Activated naive CD8-positive, alpha-beta T cell treated with anti-CD3 and anti-CD28 coated beads, Interleukin-2, amount 50 U/mL, for 24 hours (primary cell): ENCODE measurements at regions not wholly inside any gene's neighbourhood (a gene's known extent, or its start where the extent isn't known, plus 50 kb on each side); places are given as distances from the start of the nearest gene placed in this dataset.
"Not testable (repeated sequence)": the region's sequence is repeated elsewhere in the genome, so short reads cannot be mapped to it uniquely, and the experiment has no call there.

ENCODE experiments used
- ATAC-seq: fragments of 150-1000 bp; cut with Tn5 transposase; one replicate; pipeline ENCODE4 v1.10.0; 2021
- DNase-seq: peaks from one replicate; pipeline ENCODE4 v3.0.0; 2021
- H3K27ac Mint-ChIP-seq: one replicate; pipeline ENCODE4 v1.8.0; 2021; ENCODE audit warnings: mild to moderate bottlenecking, mixed read lengths
- H3K27me3 Mint-ChIP-seq: one replicate; pipeline ENCODE4 v1.8.0; 2021; ENCODE audit warnings: mixed read lengths
- H3K36me3 Mint-ChIP-seq: one replicate; pipeline ENCODE4 v1.8.0; 2021; ENCODE audit warnings: low read depth, mixed read lengths
- H3K4me1 Mint-ChIP-seq: one replicate; pipeline ENCODE4 v1.8.0; 2021; ENCODE audit warnings: mixed read lengths
- H3K4me3 Mint-ChIP-seq: one replicate; pipeline ENCODE4 v1.8.0; 2021; ENCODE audit warnings: mild to moderate bottlenecking, moderate library complexity, mixed read lengths
- H3K9me3 Mint-ChIP-seq: one replicate; pipeline ENCODE4 v1.8.0; 2021; ENCODE audit warnings: mixed read lengths

- H3K36me3 Mint-ChIP-seq, result no peaks in the 10 kb centered on the region
- H3K4me1 Mint-ChIP-seq, result no peaks in the 10 kb centered on the region
- H3K27me3 Mint-ChIP-seq, result no peaks in the 10 kb centered on the region
- peaks cover 13% of the 10 kb centered on the region for H3K9me3 Mint-ChIP-seq
- H3K27ac Mint-ChIP-seq, result no peak overlapping the region
- no peak overlapping the region for H3K4me3 Mint-ChIP-seq
- ATAC-seq, result no peak
- no peak for DNase-seq
Observed at GRCh38 chr4:32672359-32672758, 1952.2 kb downstream of the PCDH7 start.

DNA sequence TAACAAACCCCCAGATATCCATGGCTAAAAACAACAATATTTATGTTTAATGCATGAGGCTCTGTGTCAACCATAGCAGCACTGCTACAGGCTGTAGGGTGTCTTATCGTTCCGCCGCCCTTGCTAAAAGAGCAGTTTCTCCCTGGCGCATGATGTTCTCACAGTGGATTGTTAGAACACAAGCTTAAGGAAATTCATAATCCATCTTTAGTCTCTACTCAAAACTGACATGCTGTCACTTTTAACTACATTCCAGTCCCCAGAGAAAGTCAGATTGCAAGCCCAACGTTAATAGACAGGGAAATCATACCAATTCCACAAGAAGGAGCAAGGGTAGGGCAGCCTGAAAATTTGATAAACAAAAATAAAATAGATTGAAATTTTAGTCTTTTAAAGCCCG lies 1960.8 kb downstream of the PCDH7 start:
- Mint-ChIP-seq H3K4me1 (no peaks in the 10 kb centered on the region), H3K4me3 (no peak overlapping the region), H3K27me3 (no peaks in the 10 kb centered on the region), H3K36me3 (no peaks in the 10 kb centered on the region), H3K9me3 (peaks cover 49% of the 10 kb centered on the region), H3K27ac (no peak overlapping the region)
- DNase-seq, result no peak
- ATAC-seq, result no peak

GRCh38 chr4:32684160-32684559 lies 1964.0 kb downstream of the PCDH7 start:
- H3K4me3 Mint-ChIP-seq, result no peak overlapping the region
- ATAC-seq, result no peak
- no peak for DNase-seq
- H3K9me3 Mint-ChIP-seq, result peaks cover 38% of the 10 kb centered on the region
- no peaks in the 10 kb centered on the region for H3K36me3 Mint-ChIP-seq
- H3K4me1 Mint-ChIP-seq, result no peaks in the 10 kb centered on the region
- H3K27ac Mint-ChIP-seq, result no peak overlapping the region
- no peaks in the 10 kb centered on the region for H3K27me3 Mint-ChIP-seq

- H3K4me3 Mint-ChIP-seq, result no peak overlapping the region
- no peak for ATAC-seq
- H3K27me3 Mint-ChIP-seq, result no peaks in the 10 kb centered on the region
- no peaks in the 10 kb centered on the region for H3K4me1 Mint-ChIP-seq
- H3K27ac Mint-ChIP-seq, result no peak overlapping the region
- peaks cover 23% of the 10 kb centered on the region for H3K9me3 Mint-ChIP-seq
- DNase-seq, result no peak
- no peaks in the 10 kb centered on the region for H3K36me3 Mint-ChIP-seq
Observed at GRCh38 chr4:32686123-32686522, 1966.0 kb downstream of the PCDH7 start.

- DNase-seq (no peak), ATAC-seq (no peak)
- Mint-ChIP-seq H3K36me3 (no peaks in the 10 kb centered on the region), H3K27me3 (no peaks in the 10 kb centered on the region), H3K9me3 (peaks cover 24% of the 10 kb centered on the region), H3K27ac (no peak overlapping the region), H3K4me3 (no peak overlapping the region), H3K4me1 (no peaks in the 10 kb centered on the region)
Observed at GRCh38 chr4:32689518-32689917, 1969.3 kb downstream of the PCDH7 start.

- H3K36me3 Mint-ChIP-seq, result no peaks in the 10 kb centered on the region
- H3K4me1 Mint-ChIP-seq, result no peaks in the 10 kb centered on the region
Observed at GRCh38 chr4:32697281-32697814, 1977.2 kb downstream of the PCDH7 start.

GRCh38 chr4:32700838-32701237 lies 1980.7 kb downstream of the PCDH7 start:
- no peak overlapping the region for H3K4me3 Mint-ChIP-seq

More at GRCh38 chr4:32697281-32697814, 1977.2 kb downstream of the PCDH7 start:
- H3K27ac Mint-ChIP-seq, result no peak overlapping the region
- H3K27me3 Mint-ChIP-seq, result no peaks in the 10 kb centered on the region
- DNase-seq (no peak), ATAC-seq (no peak)
- H3K4me3 Mint-ChIP-seq, result no peak overlapping the region
- H3K9me3 Mint-ChIP-seq, result peaks cover 16% of the 10 kb centered on the region

GRCh38 chr4:32706893-32707292 lies 1986.7 kb downstream of the PCDH7 start:
- no peak for DNase-seq
- Mint-ChIP-seq H3K36me3 (no peaks in the 10 kb centered on the region), H3K4me1 (no peaks in the 10 kb centered on the region), H3K9me3 (peaks cover 15% of the 10 kb centered on the region), H3K4me3 (no peak overlapping the region), H3K27me3 (no peaks in the 10 kb centered on the region), H3K27ac (no peak overlapping the region)
- ATAC-seq, result no peak

More at GRCh38 chr4:32700838-32701237, 1980.7 kb downstream of the PCDH7 start:
- H3K27ac Mint-ChIP-seq, result no peak overlapping the region
- H3K27me3 Mint-ChIP-seq, result no peaks in the 10 kb centered on the region
- no peaks in the 10 kb centered on the region for H3K36me3 Mint-ChIP-seq
- DNase-seq (no peak), ATAC-seq (no peak)
- H3K4me1 Mint-ChIP-seq, result no peaks in the 10 kb centered on the region
- H3K9me3 Mint-ChIP-seq, result peaks cover 5% of the 10 kb centered on the region

DNA sequence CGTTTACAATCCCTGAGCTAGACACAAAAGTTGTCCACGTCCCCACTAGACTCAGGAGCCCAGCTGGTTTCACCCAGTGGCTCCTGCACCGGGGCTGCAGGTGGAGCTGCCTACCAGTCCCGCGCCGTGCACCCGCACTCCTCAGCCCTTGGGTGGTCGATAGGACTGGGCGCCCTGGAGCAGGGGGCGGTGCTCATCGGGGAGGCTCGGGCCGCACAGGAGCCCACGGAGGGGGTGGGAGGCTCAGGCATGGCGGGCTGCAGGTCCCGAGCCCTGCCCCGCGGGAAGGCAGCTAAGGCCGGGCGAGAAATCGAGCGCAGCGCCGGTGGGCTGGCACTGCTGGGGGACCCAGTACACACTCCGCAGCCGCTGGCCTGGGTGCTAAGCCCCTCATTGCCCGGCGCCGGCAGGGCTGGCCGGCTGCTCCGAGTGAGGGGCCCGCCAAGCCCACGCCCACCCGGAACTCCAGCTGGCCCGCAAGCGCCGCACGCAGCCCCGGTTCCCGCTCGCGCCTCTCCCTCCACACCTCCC lies 1996.0 kb downstream of the PCDH7 start:
- not testable (repeated sequence) for H3K9me3 Mint-ChIP-seq, H3K4me1 Mint-ChIP-seq, H3K36me3 Mint-ChIP-seq, H3K27me3 Mint-ChIP-seq, DNase-seq, H3K27ac Mint-ChIP-seq, ATAC-seq, H3K4me3 Mint-ChIP-seq

DNA sequence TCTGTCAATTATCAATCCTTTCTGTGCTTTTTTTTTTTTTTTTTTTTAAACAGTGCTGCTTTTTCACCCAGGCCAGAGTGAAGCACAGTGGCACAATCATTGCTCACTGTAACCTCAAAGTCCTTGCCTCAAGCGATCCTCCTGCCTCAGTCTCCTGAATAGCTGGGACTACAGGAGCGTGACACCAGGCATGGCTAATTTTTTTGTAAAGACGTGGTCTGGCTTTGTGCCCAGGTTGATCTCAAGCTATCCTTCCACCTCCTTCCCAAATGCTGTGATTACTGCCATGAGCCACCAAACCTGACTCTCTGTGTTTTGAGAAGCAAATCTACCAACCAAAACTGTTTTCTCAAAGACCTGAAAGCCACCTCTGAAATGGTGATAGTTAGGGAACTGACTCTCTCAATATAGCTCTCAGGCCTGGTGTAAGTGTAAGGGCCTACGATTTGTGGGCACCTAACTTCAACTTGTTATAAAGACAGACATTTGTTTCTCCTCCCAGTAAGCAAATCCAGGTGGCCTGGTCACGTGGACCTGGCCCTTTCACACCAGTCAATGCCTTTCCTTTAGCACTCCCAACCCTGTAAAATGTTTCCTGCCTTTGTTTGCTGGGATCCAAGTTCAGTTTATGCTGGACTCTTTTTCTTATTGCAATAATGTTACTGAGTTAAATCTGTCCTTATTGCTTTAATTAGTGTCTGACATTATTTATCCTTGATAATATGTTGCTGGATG lies 2015.9 kb downstream of the PCDH7 start:
- ATAC-seq (no peak), DNase-seq (no peak)
- Mint-ChIP-seq H3K27ac (no peak overlapping the region), H3K27me3 (no peaks in the 10 kb centered on the region), H3K36me3 (no peaks in the 10 kb centered on the region), H3K4me3 (no peak overlapping the region), H3K9me3 (peaks cover 7% of the 10 kb centered on the region), H3K4me1 (no peaks in the 10 kb centered on the region)

DNA sequence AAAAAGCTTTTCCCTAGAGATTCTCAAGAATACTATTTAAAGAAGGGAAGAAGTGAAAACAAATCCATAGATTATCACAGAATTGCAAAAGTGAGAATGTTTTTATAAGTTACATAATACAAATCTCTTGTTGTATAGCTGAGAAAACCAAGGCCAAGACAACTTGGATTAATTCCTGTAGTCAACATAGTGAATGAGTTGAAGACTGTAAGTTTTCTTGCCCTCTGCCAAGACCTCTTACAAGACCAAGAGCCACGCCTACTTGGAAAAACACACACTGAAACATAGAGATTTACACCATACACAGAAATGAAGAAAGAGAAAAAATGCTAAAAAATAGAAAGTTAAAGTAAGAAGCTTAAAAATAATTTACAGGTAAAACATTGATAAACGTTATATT lies 2024.0 kb downstream of the PCDH7 start:
- no peak overlapping the region for H3K4me3 Mint-ChIP-seq
- peaks cover 14% of the 10 kb centered on the region for H3K9me3 Mint-ChIP-seq
- no peaks in the 10 kb centered on the region for H3K36me3 Mint-ChIP-seq
- ATAC-seq, result no peak
- no peaks in the 10 kb centered on the region for H3K27me3 Mint-ChIP-seq
- H3K4me1 Mint-ChIP-seq, result no peaks in the 10 kb centered on the region
- DNase-seq, result no peak
- H3K27ac Mint-ChIP-seq, result no peak overlapping the region

DNA sequence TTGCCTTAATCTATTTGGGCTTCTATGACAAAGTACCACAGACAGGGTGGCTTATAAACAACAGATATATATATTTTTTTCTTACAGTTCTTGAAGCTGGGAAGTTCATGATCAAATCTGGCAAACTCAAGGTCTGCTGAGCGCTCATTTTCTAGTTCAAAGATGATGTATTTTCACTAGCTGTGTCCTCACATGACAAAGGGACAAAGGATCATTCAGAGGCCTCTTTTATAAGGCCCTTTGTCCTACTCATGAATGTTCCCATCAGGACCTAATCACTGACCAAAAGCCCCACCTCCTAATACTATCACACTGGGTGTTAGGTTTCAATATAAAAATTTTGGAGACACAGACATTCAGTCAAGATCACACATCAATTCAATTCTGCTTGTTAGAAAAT lies 2025.2 kb downstream of the PCDH7 start:
- H3K4me3 Mint-ChIP-seq, result no peak overlapping the region
- H3K36me3 Mint-ChIP-seq, result no peaks in the 10 kb centered on the region
- no peaks in the 10 kb centered on the region for H3K27me3 Mint-ChIP-seq
- peaks cover 14% of the 10 kb centered on the region for H3K9me3 Mint-ChIP-seq
- H3K27ac Mint-ChIP-seq, result no peak overlapping the region
- no peaks in the 10 kb centered on the region for H3K4me1 Mint-ChIP-seq
- DNase-seq (no peak), ATAC-seq (no peak)

DNA sequence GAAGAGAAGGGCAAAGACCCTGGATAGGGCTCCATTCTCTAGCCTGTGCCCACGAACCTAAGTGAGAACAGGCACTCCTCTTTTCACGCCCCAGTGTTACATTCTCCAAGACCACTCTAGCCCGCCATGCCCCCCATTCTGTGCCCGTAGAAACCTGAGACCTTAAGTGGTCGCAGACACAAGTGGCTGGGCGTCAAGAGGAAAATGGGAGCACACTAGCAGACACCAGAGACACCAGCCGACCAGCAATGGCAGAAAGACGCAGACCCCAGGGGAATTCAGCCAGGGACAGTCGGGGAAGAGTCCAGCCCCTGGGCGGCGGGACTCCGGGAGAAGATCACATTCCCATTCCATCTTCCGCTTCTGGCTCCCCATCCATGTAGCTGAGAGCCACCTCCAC lies 2027.9 kb downstream of the PCDH7 start:
- Mint-ChIP-seq H3K27ac (no peak overlapping the region), H3K4me3 (no peak overlapping the region), H3K36me3 (no peaks in the 10 kb centered on the region), H3K4me1 (no peaks in the 10 kb centered on the region), H3K9me3 (peaks cover 11% of the 10 kb centered on the region), H3K27me3 (no peaks in the 10 kb centered on the region)
- DNase-seq (no peak), ATAC-seq (no peak)

- H3K27me3 Mint-ChIP-seq, result no peaks in the 10 kb centered on the region
- H3K36me3 Mint-ChIP-seq, result no peaks in the 10 kb centered on the region
- DNase-seq (no peak), ATAC-seq (no peak)
- no peak overlapping the region for H3K4me3 Mint-ChIP-seq
- no peaks in the 10 kb centered on the region for H3K4me1 Mint-ChIP-seq
- no peak overlapping the region for H3K27ac Mint-ChIP-seq
- H3K9me3 Mint-ChIP-seq, result peaks cover 11% of the 10 kb centered on the region
Observed at GRCh38 chr4:32748498-32748897, 2028.3 kb downstream of the PCDH7 start.

DNA sequence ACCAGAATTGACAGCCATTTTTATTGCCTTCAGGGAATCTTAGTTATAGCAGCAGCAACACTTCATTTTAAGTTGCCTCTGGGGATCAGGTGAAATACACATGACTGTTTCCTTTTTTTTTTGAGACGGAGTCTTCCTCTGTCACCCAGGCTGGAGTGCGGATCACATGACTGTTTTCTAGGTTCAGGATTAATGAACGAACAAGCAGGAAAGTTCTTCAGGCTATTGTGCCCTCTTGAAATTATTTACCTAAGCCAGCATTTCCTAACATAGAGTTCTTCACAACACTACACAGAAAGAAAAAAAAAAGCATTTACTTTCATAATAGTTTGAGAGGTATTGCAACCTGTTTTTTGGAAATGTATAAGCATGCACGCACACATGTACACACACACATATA lies 2032.8 kb downstream of the PCDH7 start:
- H3K9me3 Mint-ChIP-seq, result peaks cover 16% of the 10 kb centered on the region
- no peaks in the 10 kb centered on the region for H3K4me1 Mint-ChIP-seq
- no peak overlapping the region for H3K27ac Mint-ChIP-seq
- ATAC-seq (no peak), DNase-seq (no peak)
- no peak overlapping the region for H3K4me3 Mint-ChIP-seq
- H3K27me3 Mint-ChIP-seq, result no peaks in the 10 kb centered on the region
- no peaks in the 10 kb centered on the region for H3K36me3 Mint-ChIP-seq
